ENCODE measurements at regions not wholly inside any gene's neighbourhood (a gene's known extent, or its start where the extent isn't known, plus 50 kb on each side); places are given as distances from the start of the nearest gene placed in this dataset.
A peak's percentile ranks its signal among the peaks of the same experiment; 100 is the strongest.

DNA sequence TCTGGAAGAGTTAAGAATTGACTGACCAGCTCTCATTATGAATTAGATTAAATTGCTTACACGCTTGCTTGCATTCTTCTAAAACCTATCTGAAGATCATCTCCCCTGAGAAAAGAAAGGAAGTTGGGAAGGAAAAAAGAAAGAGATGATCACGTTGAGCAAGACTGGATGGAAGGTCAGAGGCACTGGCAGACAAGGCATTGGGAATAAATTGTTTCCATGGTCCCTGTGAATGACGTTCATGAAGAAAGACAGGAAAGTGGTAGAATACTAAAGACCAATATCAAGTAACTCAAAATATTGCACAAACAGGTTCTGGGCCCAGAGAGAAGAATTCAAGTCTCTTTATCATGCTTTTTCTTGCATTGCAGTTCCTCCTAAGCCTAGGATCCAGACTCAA lies 1045.4 kb upstream of the MAP3K7 start:
- Histone ChIP-seq H3K27ac (ENCODE audit: insufficient read depth, low read length) (no peak overlapping the region), H3K4me2 (ENCODE audit: extremely low read depth, insufficient read depth, low read length) (no peak overlapping the region), H3K27me3 (ENCODE audit: control insufficient read depth, insufficient read depth, low read length) (no peaks in the 10 kb centered on the region), H3K4me3 (replicated peaks in 1 of 4; ENCODE audit: control extremely low read depth in 1 of 4, insufficient read depth in 1 of 4, low read depth in 3 of 4, low read length in 4 of 4) (no peak overlapping the region), H4K20me1 (ENCODE audit: control insufficient read depth, extremely low read depth, insufficient read depth, low read length) (no peaks in the 10 kb centered on the region), H3K36me3 (ENCODE audit: control insufficient read depth, insufficient read depth, low read length) (no peaks in the 10 kb centered on the region), H2AFZ (ENCODE audit: low read length) (no peak overlapping the region), H3K4me1 (ENCODE audit: control insufficient read depth, extremely low read depth, insufficient read depth, low read length) (no peaks in the 10 kb centered on the region), H3K79me2 (ENCODE audit: control insufficient read depth, insufficient read depth, low read length) (no peaks in the 10 kb centered on the region), H3K9ac (ENCODE audit: insufficient read depth, low read length) (no peak overlapping the region), H3K9me3 (ENCODE audit: control insufficient read depth, insufficient read depth, low read depth, low read length) (no peaks in the 10 kb centered on the region)
- TF ChIP-seq, protein P1, sequence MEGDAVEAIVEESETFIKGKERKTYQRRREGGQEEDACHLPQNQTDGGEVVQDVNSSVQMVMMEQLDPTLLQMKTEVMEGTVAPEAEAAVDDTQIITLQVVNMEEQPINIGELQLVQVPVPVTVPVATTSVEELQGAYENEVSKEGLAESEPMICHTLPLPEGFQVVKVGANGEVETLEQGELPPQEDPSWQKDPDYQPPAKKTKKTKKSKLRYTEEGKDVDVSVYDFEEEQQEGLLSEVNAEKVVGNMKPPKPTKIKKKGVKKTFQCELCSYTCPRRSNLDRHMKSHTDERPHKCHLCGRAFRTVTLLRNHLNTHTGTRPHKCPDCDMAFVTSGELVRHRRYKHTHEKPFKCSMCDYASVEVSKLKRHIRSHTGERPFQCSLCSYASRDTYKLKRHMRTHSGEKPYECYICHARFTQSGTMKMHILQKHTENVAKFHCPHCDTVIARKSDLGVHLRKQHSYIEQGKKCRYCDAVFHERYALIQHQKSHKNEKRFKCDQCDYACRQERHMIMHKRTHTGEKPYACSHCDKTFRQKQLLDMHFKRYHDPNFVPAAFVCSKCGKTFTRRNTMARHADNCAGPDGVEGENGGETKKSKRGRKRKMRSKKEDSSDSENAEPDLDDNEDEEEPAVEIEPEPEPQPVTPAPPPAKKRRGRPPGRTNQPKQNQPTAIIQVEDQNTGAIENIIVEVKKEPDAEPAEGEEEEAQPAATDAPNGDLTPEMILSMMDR (conservative IDR thresholded peaks at IDR 0.05 in 1 of 2, IDR thresholded peaks at IDR 0.05 in 1 of 2; ENCODE audit: low read depth in 1 of 2, low read length in 2 of 2): no peak
- TF ChIP-seq EZH2 (IDR thresholded peaks at IDR 0.05; ENCODE audit: low read length, missing control alignments): no peak
- DNase-seq (ENCODE audit: low read depth in 2 of 2): no peak

DNA sequence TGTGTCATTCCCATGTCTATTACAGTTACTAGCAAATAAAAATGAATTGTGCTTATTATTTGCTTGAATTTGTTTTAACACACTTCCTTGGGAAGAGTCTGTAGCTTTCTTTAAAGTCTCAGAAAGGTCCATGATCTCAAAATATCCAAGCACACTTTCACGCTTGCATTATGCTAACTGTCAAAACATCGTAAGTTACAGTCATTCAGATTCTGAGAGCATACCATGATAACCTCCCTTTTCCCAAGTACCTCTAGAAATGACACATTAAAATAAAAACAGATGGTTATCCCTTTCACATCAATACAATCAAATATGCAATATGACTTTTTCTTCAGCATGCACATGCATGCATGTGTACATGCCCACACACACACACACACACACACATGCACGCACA lies 1044.4 kb upstream of the MAP3K7 start:
- no peaks in the 10 kb centered on the region for H4K20me1 ChIP-seq (ENCODE audit: control insufficient read depth, extremely low read depth, insufficient read depth, low read length)

DNA sequence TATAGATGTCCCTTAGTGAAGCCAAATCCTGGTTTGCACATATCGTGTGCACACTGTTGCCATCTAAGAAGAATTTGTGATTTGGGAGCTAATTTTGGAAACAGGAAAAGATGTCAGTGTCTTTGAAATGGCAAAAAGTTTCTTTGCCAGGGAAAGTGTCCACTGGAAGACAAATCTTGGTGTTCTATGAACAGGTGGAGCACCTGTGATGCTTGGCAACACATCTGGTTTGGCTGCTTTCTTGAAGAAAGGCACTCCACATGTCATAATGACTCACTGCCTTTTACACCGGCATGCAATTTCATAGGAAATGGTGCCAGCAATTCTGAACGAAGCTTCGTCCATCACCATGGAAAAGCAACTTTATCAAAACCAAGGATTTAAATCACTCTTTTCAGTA lies 1040.0 kb upstream of the MAP3K7 start:
- Histone ChIP-seq H3K4me1 (ENCODE audit: control insufficient read depth, extremely low read depth, insufficient read depth, low read length) (no peaks in the 10 kb centered on the region), H2AFZ (ENCODE audit: low read length) (no peak overlapping the region), H3K4me3 (replicated peaks in 1 of 4; ENCODE audit: control extremely low read depth in 1 of 4, insufficient read depth in 1 of 4, low read depth in 3 of 4, low read length in 4 of 4) (no peak overlapping the region), H3K9me3 (ENCODE audit: control insufficient read depth, insufficient read depth, low read depth, low read length) (no peaks in the 10 kb centered on the region), H3K36me3 (ENCODE audit: control insufficient read depth, insufficient read depth, low read length) (no peaks in the 10 kb centered on the region), H3K4me2 (ENCODE audit: extremely low read depth, insufficient read depth, low read length) (no peak overlapping the region), H3K9ac (ENCODE audit: insufficient read depth, low read length) (no peak overlapping the region), H3K27me3 (ENCODE audit: control insufficient read depth, insufficient read depth, low read length) (no peaks in the 10 kb centered on the region), H3K79me2 (ENCODE audit: control insufficient read depth, insufficient read depth, low read length) (no peaks in the 10 kb centered on the region), H3K27ac (ENCODE audit: insufficient read depth, low read length) (no peak overlapping the region), H4K20me1 (ENCODE audit: control insufficient read depth, extremely low read depth, insufficient read depth, low read length) (no peaks in the 10 kb centered on the region)
- TF ChIP-seq, protein P1 (conservative IDR thresholded peaks at IDR 0.05 in 1 of 2, IDR thresholded peaks at IDR 0.05 in 1 of 2; ENCODE audit: low read depth in 1 of 2, low read length in 2 of 2): no peak
- no peak for TF ChIP-seq EZH2 (IDR thresholded peaks at IDR 0.05; ENCODE audit: low read length, missing control alignments)
- peak in 1 of 2 donors; percentile 12 for DNase-seq (ENCODE audit: low read depth in 2 of 2)

More for the DNA sequence above, 1044.4 kb upstream of the MAP3K7 start:
- H2AFZ ChIP-seq (ENCODE audit: low read length): no peak overlapping the region
- H3K9me3 ChIP-seq (ENCODE audit: control insufficient read depth, insufficient read depth, low read depth, low read length): no peaks in the 10 kb centered on the region
- H3K79me2 ChIP-seq (ENCODE audit: control insufficient read depth, insufficient read depth, low read length): no peaks in the 10 kb centered on the region
- H3K36me3 ChIP-seq (ENCODE audit: control insufficient read depth, insufficient read depth, low read length): no peaks in the 10 kb centered on the region
- DNase-seq (ENCODE audit: low read depth in 2 of 2): no peak
- no peak overlapping the region for H3K9ac ChIP-seq (ENCODE audit: insufficient read depth, low read length)
- no peaks in the 10 kb centered on the region for H3K27me3 ChIP-seq (ENCODE audit: control insufficient read depth, insufficient read depth, low read length)
- H3K4me3 ChIP-seq (replicated peaks in 1 of 4; ENCODE audit: control extremely low read depth in 1 of 4, insufficient read depth in 1 of 4, low read depth in 3 of 4, low read length in 4 of 4): no peak overlapping the region
- H3K27ac ChIP-seq (ENCODE audit: insufficient read depth, low read length): no peak overlapping the region
- TF ChIP-seq, protein P1 (conservative IDR thresholded peaks at IDR 0.05 in 1 of 2, IDR thresholded peaks at IDR 0.05 in 1 of 2; ENCODE audit: low read depth in 1 of 2, low read length in 2 of 2): no peak
- TF ChIP-seq EZH2 (IDR thresholded peaks at IDR 0.05; ENCODE audit: low read length, missing control alignments): no peak
- H3K4me1 ChIP-seq (ENCODE audit: control insufficient read depth, extremely low read depth, insufficient read depth, low read length): no peaks in the 10 kb centered on the region
- H3K4me2 ChIP-seq (ENCODE audit: extremely low read depth, insufficient read depth, low read length): no peak overlapping the region

Measured in fibroblast of lung (primary cell).